ENCODE measurements at regions not wholly inside any gene's neighbourhood (a gene's known extent, or its start where the extent isn't known, plus 50 kb on each side); places are given as distances from the start of the nearest gene placed in this dataset.

- no peak overlapping the region for H3K4me3 ChIP-seq (ENCODE audit: low read length)
These were observed 224.3 kb upstream of the MAP3K1 start for GRCh38 chr5:56591081-56591480.

GRCh38 chr5:56589481-56589860 is 225.9 kb upstream of the MAP3K1 start:
- no peaks in the 10 kb centered on the region for H3K9me3 ChIP-seq (ENCODE audit: low read length)
- no peak overlapping the region for H3K4me2 ChIP-seq (ENCODE audit: low read length)
- no peak overlapping the region for H3K4me3 ChIP-seq (ENCODE audit: low read length)
- no peaks in the 10 kb centered on the region for H3F3A ChIP-seq (ENCODE audit: insufficient read depth, low read length, poor library complexity, severe bottlenecking)
- no peak overlapping the region for H3K27ac ChIP-seq (ENCODE audit: low read length)
- no peaks in the 10 kb centered on the region for H3K36me3 ChIP-seq (ENCODE audit: insufficient read depth, low read length)
- no peak overlapping the region for H2AFZ ChIP-seq (ENCODE audit: low read depth, low read length)
- no peaks in the 10 kb centered on the region for H3K27me3 ChIP-seq (ENCODE audit: insufficient read depth, low read depth, low read length)
- no peaks in the 10 kb centered on the region for H3K9me2 ChIP-seq (ENCODE audit: insufficient read depth, low read length)
- no peaks in the 10 kb centered on the region for H4K20me1 ChIP-seq (ENCODE audit: insufficient read depth)
- no peak overlapping the region for H3K9ac ChIP-seq (ENCODE audit: low read length)
- no peaks in the 10 kb centered on the region for H3K79me2 ChIP-seq (replicated peaks; ENCODE audit: insufficient read depth, low read length)
- TF ChIP-seq REST (IDR thresholded peaks at IDR 0.05; ENCODE audit: borderline replicate concordance) = no peak
- TF ChIP-seq EP300 (conservative IDR thresholded peaks at IDR 0.05; ENCODE audit: poor library complexity, severe bottlenecking) = no peak
- TF ChIP-seq POLR2AphosphoS5 (IDR thresholded peaks at IDR 0.05) = no peak
- no peak for TF ChIP-seq CTCF (IDR thresholded peaks at IDR 0.05; ENCODE audit: poor library complexity, severe bottlenecking)
- TF ChIP-seq SMC3 (conservative IDR thresholded peaks at IDR 0.05; ENCODE audit: poor library complexity) = no peak

More at GRCh38 chr5:56591081-56591480, 224.3 kb upstream of the MAP3K1 start:
- Histone ChIP-seq H3K9me3 (ENCODE audit: low read length) (no peaks in the 10 kb centered on the region), H3K27ac (ENCODE audit: low read length) (no peak overlapping the region), H3K9ac (ENCODE audit: low read length) (no peak overlapping the region), H3F3A (ENCODE audit: insufficient read depth, low read length, poor library complexity, severe bottlenecking) (no peaks in the 10 kb centered on the region), H2AFZ (ENCODE audit: low read depth, low read length) (no peak overlapping the region), H3K27me3 (ENCODE audit: insufficient read depth, low read depth, low read length) (no peaks in the 10 kb centered on the region), H3K4me2 (ENCODE audit: low read length) (no peak overlapping the region), H3K79me2 (replicated peaks; ENCODE audit: insufficient read depth, low read length) (no peaks in the 10 kb centered on the region), H3K9me2 (ENCODE audit: insufficient read depth, low read length) (no peaks in the 10 kb centered on the region), H3K36me3 (ENCODE audit: insufficient read depth, low read length) (no peaks in the 10 kb centered on the region), H4K20me1 (ENCODE audit: insufficient read depth) (no peaks in the 10 kb centered on the region)
- TF ChIP-seq TAF1 (IDR thresholded peaks at IDR 0.05; ENCODE audit: low read depth) (no peak), MXI1 (conservative IDR thresholded peaks at IDR 0.05; ENCODE audit: poor library complexity, severe bottlenecking) (no peak), EZH2 (IDR thresholded peaks at IDR 0.05; ENCODE audit: borderline replicate concordance, insufficient read depth, low read length, poor library complexity, severe bottlenecking) (no peak), EP300 (conservative IDR thresholded peaks at IDR 0.05; ENCODE audit: poor library complexity, severe bottlenecking) (no peak), CTCF (IDR thresholded peaks at IDR 0.05; ENCODE audit: poor library complexity, severe bottlenecking) (no peak), REST (IDR thresholded peaks at IDR 0.05; ENCODE audit: borderline replicate concordance) (no peak), SMC3 (conservative IDR thresholded peaks at IDR 0.05; ENCODE audit: poor library complexity) (no peak), POLR2AphosphoS5 (IDR thresholded peaks at IDR 0.05) (no peak)
